T-cell (primary cell): ENCODE measurements at regions not wholly inside any gene's neighbourhood (a gene's known extent, or its start where the extent isn't known, plus 50 kb on each side); places are given as distances from the start of the nearest gene placed in this dataset.

Experiments used
- ATAC-seq, 4 experiments: fragments of 200-7000 bp in 3 of 4; fragments of 150-1000 bp in 1 of 4; cut with Tn5 transposase; replicated peaks in 1 of 4; 1 replicate in 3 of 4; 2 replicates in 1 of 4; pipeline ENCODE4 v1.10.0; 2021; ENCODE audit warnings: moderate library complexity in 3 of 4, mild to moderate bottlenecking in 2 of 4, moderate number of reproducible peaks in 1 of 4
- CTCF ChIA-PET, 2 donors: fragments of 300-600 bp; sonication (Branson Sonifier 250); formaldehyde crosslinking; loops; one replicate each; lab custom pipeline; 2022; ENCODE audit warnings: antibody characterized with exemption in 2 of 2; lab: Charles Lee
- POLR2A ChIA-PET, 2 donors: fragments of 300-600 bp; sonication (Branson Sonifier 250); formaldehyde crosslinking; loops; one replicate each; lab custom pipeline; 2022; ENCODE audit warnings: antibody characterized with exemption in 2 of 2; lab: Charles Lee
- DNase-seq, 35 experiments: peaks; one replicate each; pipeline versions ENCODE4 v3.0.0 to v3.0.0-alpha.2; 2013 to 2023
- H3K27ac ChIP-seq: one replicate; pipeline ENCODE4 v1.5.1; 2013; ENCODE audit warnings: low read length
- H3K27me3 ChIP-seq, 2 experiments: replicated peaks in 1 of 2; 1 replicate in 1 of 2; 2 replicates in 1 of 2; pipeline versions ENCODE4 v1.6.1 to v1.7.0; 2013; ENCODE audit warnings: low read length in 1 of 2, mixed read lengths in 1 of 2; ENCODE audit not compliant: control insufficient read depth in 2 of 2, insufficient read depth in 2 of 2; ENCODE audit errors: extremely low read depth in 1 of 2
- H3K36me3 ChIP-seq, 2 donors: 1 replicate in 1 of 2; 2 replicates in 1 of 2; pipeline versions ENCODE4 v1.6.1 to v1.7.0; 2013; ENCODE audit warnings: low read length in 1 of 2; ENCODE audit not compliant: control insufficient read depth in 2 of 2, insufficient read depth in 1 of 2; ENCODE audit errors: extremely low read depth in 1 of 2
- H3K4me1 ChIP-seq, 2 experiments: 1 replicate in 1 of 2; 2 replicates in 1 of 2; pipeline versions ENCODE4 v1.6.1 to v1.7.0; 2013; ENCODE audit warnings: low read length in 2 of 2, mixed read lengths in 1 of 2; ENCODE audit not compliant: insufficient read depth in 2 of 2, control insufficient read depth in 1 of 2; ENCODE audit errors: extremely low read depth in 1 of 2
- H3K4me3 ChIP-seq, 2 donors: 1 replicate in 1 of 2; 2 replicates in 1 of 2; pipeline versions ENCODE4 v1.5.1 to v1.7.0; 2013; ENCODE audit warnings: mild to moderate bottlenecking in 2 of 2, low read length in 1 of 2, moderate library complexity in 1 of 2; ENCODE audit not compliant: control insufficient read depth in 1 of 2; ENCODE audit errors: extremely low read depth in 1 of 2
- H3K9me3 ChIP-seq: 2 replicates; pipeline ENCODE4 v1.7.0; 2013
- H3K27ac Mint-ChIP-seq, 2 donors: one replicate each; pipeline ENCODE4 v1.8.0; 2020 to 2021; ENCODE audit warnings: mild to moderate bottlenecking in 2 of 2, mixed read lengths in 2 of 2
- H3K27me3 Mint-ChIP-seq, 2 donors: one replicate each; pipeline ENCODE4 v1.8.0; 2021 to 2022; ENCODE audit warnings: mixed read lengths in 2 of 2
- H3K36me3 Mint-ChIP-seq: one replicate; pipeline ENCODE4 v1.8.0; 2021; ENCODE audit warnings: mixed read lengths
- H3K4me1 Mint-ChIP-seq, 3 donors: one replicate each; pipeline ENCODE4 v1.8.0; 2020 to 2022; ENCODE audit warnings: mixed read lengths in 3 of 3, mild to moderate bottlenecking in 1 of 3
- H3K4me3 Mint-ChIP-seq, 3 donors: one replicate each; pipeline ENCODE4 v1.8.0; 2020 to 2022; ENCODE audit warnings: mild to moderate bottlenecking in 3 of 3, mixed read lengths in 3 of 3, moderate library complexity in 3 of 3
- H3K9me3 Mint-ChIP-seq, 3 donors: one replicate each; pipeline ENCODE4 v1.8.0; 2020 to 2022; ENCODE audit warnings: mixed read lengths in 3 of 3
- WGBS: methylation state at CpG from one replicate; pipeline ENCODE4 v1.1.5; 2013; ENCODE audit warnings: missing lambda C conversion rate; ENCODE audit not compliant: insufficient coverage; 5-methylcytosine and 5-hydroxymethylcytosine counted together

DNA sequence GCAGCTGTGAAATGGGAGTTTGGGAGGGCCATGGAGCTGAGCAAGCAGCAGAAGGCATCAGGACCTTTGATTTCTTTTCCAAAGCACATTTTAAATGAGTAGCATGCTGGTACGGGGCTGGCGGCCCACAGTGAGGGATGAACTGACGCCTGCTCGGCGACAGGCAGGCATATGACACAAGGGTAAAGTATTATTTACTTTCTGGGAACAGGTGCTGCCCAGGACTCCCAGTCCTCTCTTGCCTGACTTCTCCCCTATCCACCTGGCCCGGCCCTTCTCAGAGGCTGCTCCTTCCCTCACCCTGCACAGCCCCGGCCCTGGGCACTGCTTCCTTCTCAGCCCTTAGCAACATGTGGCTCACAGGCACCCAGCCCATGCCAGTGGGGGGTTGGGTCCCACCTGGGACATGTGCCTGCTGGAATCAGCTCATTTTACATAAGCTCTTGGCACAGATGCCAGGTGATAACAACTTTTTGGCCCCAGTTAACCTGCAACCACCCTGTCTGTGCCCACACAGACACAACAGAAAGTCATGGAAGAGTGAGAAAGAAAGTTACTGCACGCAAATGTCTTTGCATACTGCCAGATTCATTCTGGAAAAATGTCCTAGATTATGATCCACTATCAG is 112.3 kb upstream of the GADD45A start:
- Histone ChIP-seq H3K27me3 (peaks cover 0 to 6% of the 10 kb centered on the region in 2 experiments), H3K4me3 (no peak overlapping the region), H3K4me1 (no peaks in the 10 kb centered on the region), H3K9me3 (no peaks in the 10 kb centered on the region), H3K27ac (no peak overlapping the region), H3K36me3 (no peaks in the 10 kb centered on the region)
- Mint-ChIP-seq H3K27ac (no peak overlapping the region), H3K9me3 (no peaks in the 10 kb centered on the region), H3K36me3 (no peaks in the 10 kb centered on the region), H3K27me3 (no peaks in the 10 kb centered on the region), H3K4me1 (no peaks in the 10 kb centered on the region), H3K4me3 (no peak overlapping the region)
- ChIA-PET POLR2A (no interaction called here), CTCF (no interaction called here)
- DNase-seq: no peak
- WGBS: no CpG with 5 or more reads among the region's 8 CpGs
- no peak for ATAC-seq

DNA sequence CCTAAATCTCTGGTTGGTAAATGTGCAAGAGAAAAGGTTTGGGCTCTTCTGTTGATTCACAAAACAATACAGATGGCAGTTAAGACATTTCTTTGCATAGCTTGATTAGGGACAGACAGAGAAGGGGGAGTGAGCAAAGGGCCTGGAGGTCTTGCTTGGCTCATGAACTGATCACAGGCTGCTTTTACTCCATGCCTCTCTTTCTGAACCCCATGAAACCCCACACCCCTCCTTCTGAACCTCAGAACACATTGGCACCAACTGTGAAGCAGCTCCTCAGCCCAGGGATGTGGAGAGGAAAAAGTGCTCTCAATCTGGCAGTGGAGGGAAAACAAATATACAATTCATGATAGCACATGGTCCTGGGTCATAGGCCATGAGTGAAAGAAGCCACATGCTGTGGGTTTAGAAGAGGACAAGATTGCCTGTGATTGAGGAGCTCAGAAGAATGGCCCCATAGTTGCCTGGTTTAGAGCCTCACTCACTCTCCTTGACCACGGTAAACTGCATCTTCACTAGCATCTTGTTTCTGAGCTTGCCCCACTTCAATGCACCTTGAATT is 111.6 kb upstream of the GADD45A start:
- no peaks in the 10 kb centered on the region for H3K27me3 Mint-ChIP-seq
- H3K9me3 Mint-ChIP-seq: no peaks in the 10 kb centered on the region
- CTCF ChIA-PET: interaction anchor here in 1 of 2 donors (0.7 kb wide), 1 partner anchor 7 kb away, joined by 3 read pairs; no protein-coding TSS in a partner anchor
- no peaks in the 10 kb centered on the region for H3K36me3 Mint-ChIP-seq
- Histone ChIP-seq H3K9me3 (no peaks in the 10 kb centered on the region), H3K4me1 (no peaks in the 10 kb centered on the region), H3K4me3 (no peak overlapping the region), H3K27me3 (peaks cover 0 to 6% of the 10 kb centered on the region in 2 experiments), H3K27ac (no peak overlapping the region), H3K36me3 (no peaks in the 10 kb centered on the region)
- no peak overlapping the region for H3K27ac Mint-ChIP-seq
- WGBS: 100% methylated on average over 1 of the region's 1 CpG
- ATAC-seq: no peak
- DNase-seq: no peak
- POLR2A ChIA-PET: interaction anchor here in 1 of 2 donors (0.6 kb wide), 1 partner anchor 175 kb away, joined by 3 read pairs; no protein-coding TSS in a partner anchor
- no peak overlapping the region for H3K4me3 Mint-ChIP-seq
- no peaks in the 10 kb centered on the region for H3K4me1 Mint-ChIP-seq

DNA sequence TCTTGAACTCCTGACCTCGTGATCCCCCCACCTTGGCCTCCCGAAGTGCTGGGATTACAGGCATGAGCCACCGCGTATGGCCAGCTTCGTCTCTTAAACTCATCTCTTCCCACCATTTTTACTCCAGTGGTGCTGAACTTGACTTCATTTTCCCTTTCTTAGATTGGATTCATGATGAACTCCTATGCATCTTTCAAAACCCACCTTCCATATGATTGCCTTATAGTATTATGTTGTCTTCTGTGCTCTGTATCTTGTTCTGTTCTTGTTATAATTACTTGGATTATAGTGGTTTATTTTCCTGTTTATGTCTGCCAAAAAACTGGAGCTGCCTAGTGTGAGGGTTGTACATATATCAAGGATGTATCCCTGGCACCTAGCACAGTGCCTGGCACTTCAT is 110.8 kb upstream of the GADD45A start:
- peaks cover 0 to 2% of the 10 kb centered on the region in 2 experiments for H3K27me3 ChIP-seq
- 75% methylated on average over 2 of the region's 5 CpGs for WGBS
- H3K36me3 ChIP-seq: no peaks in the 10 kb centered on the region
- no peak overlapping the region for H3K4me3 ChIP-seq
- no peaks in the 10 kb centered on the region for H3K36me3 Mint-ChIP-seq
- DNase-seq (no peak), ATAC-seq (no peak)
- H3K4me3 Mint-ChIP-seq: no peak overlapping the region
- H3K27ac ChIP-seq: no peak overlapping the region
- no peaks in the 10 kb centered on the region for H3K9me3 ChIP-seq
- H3K9me3 Mint-ChIP-seq: no peaks in the 10 kb centered on the region
- POLR2A ChIA-PET: interaction anchor here in 1 of 2 donors (0.7 kb wide), 1 partner anchor 31 kb away, joined by 7 read pairs; no protein-coding TSS in a partner anchor
- no peak overlapping the region for H3K27ac Mint-ChIP-seq
- CTCF ChIA-PET: interaction anchor here (0.6 to 0.7 kb wide), 3 partner anchors 177 to 193 kb away, joined by 3 to 5 read pairs (median 4); no protein-coding TSS in a partner anchor
- no peaks in the 10 kb centered on the region for H3K4me1 ChIP-seq
- H3K27me3 Mint-ChIP-seq: no peaks in the 10 kb centered on the region
- no peaks in the 10 kb centered on the region for H3K4me1 Mint-ChIP-seq

DNA sequence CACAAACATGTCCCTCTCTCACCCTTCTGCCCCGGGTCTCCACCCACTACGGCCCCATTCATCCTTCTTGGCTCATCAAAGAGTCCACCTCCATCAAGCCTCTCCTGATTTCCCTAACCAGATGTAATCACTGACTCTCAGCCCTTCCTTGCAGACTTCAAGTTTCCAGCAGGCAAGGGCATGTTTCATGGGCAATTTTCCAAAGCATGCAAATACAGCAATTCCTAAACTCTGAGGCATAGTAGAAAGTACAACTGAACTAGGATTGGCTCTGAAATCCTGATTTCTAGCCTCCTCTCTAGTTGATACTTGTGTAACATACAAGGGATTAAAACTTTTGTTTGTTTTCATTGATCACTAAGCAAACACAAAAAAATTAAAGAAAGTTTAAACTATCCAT is 109.1 kb upstream of the GADD45A start:
- H3K36me3 Mint-ChIP-seq: no peaks in the 10 kb centered on the region
- H3K27me3 ChIP-seq: no peaks in the 10 kb centered on the region
- no peaks in the 10 kb centered on the region for H3K36me3 ChIP-seq
- DNase-seq (no peak), ATAC-seq (no peak)
- H3K27ac ChIP-seq: no peak overlapping the region
- whole genome bisulfite sequencing: 79% methylated on average over 2 of the region's 2 CpGs
- no peak overlapping the region for H3K4me3 ChIP-seq
- H3K27ac Mint-ChIP-seq: no peak overlapping the region
- no peak overlapping the region for H3K4me3 Mint-ChIP-seq
- POLR2A ChIA-PET: no interaction called here
- CTCF ChIA-PET: no interaction called here
- no peaks in the 10 kb centered on the region for H3K9me3 Mint-ChIP-seq
- no peaks in the 10 kb centered on the region for H3K9me3 ChIP-seq
- H3K27me3 Mint-ChIP-seq: no peaks in the 10 kb centered on the region
- no peaks in the 10 kb centered on the region for H3K4me1 Mint-ChIP-seq
- no peaks in the 10 kb centered on the region for H3K4me1 ChIP-seq

DNA sequence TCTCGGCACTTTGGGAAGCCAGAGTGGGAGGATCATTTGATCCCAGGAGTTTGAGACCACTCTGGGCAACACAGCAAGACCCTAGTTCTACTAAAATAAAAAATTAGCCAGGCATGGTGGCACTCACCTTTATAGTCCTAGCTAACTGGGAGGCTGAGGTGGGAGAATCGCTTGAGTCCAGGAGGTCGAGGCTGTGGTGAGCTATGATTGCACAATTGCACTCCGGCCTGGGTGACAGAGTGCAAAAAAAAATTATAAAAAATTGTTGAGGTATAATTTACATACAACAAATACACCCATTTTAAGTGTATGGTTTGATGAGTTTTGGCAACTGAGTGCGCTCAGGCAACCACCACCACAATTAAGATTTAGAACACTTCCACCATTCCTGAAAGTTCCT is 108.5 kb upstream of the GADD45A start:
- no peaks in the 10 kb centered on the region for H3K9me3 ChIP-seq
- no peaks in the 10 kb centered on the region for H3K4me1 Mint-ChIP-seq
- H3K4me3 ChIP-seq: no peak overlapping the region
- H3K4me3 Mint-ChIP-seq: no peak overlapping the region
- no peaks in the 10 kb centered on the region for H3K4me1 ChIP-seq
- H3K27me3 Mint-ChIP-seq: no peaks in the 10 kb centered on the region
- no peaks in the 10 kb centered on the region for H3K36me3 ChIP-seq
- no peaks in the 10 kb centered on the region for H3K36me3 Mint-ChIP-seq
- H3K27ac Mint-ChIP-seq: no peak overlapping the region
- no peaks in the 10 kb centered on the region for H3K27me3 ChIP-seq
- DNase-seq (no peak), ATAC-seq (no peak)
- ChIA-PET CTCF (no interaction called here), POLR2A (no interaction called here)
- no peak overlapping the region for H3K27ac ChIP-seq
- H3K9me3 Mint-ChIP-seq: no peaks in the 10 kb centered on the region
- WGBS: no CpG with 5 or more reads among the region's 5 CpGs

DNA sequence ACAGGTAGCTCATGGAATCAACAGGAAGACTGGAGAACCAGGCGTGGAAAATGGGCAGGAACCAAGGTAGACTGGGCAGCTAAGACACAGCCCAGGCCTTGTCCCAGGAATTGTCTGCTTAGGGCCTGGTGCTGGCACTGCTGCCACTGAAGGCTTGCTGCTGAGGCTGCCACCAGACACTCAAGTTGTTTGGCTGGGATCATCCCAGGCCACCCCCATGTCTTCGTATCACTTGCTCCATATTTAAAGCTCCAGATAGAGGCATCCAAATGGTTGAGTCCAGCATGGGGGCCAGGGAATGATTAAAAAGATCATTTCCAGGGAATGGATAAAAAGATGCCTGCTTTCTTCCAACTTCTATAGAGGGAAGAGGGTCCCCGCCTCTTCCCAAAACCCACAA is 107.4 kb upstream of the GADD45A start:
- POLR2A ChIA-PET: no interaction called here
- WGBS: 63% methylated on average over 1 of the region's 3 CpGs

More for the DNA sequence above, 107.4 kb upstream of the GADD45A start:
- peaks cover 0 to 3% of the 10 kb centered on the region in 2 experiments for H3K27me3 ChIP-seq
- no peaks in the 10 kb centered on the region for H3K9me3 ChIP-seq
- Mint-ChIP-seq H3K27ac (no peak overlapping the region), H3K27me3 (no peaks in the 10 kb centered on the region), H3K36me3 (no peaks in the 10 kb centered on the region), H3K9me3 (no peaks in the 10 kb centered on the region), H3K4me3 (no peak overlapping the region), H3K4me1 (no peaks in the 10 kb centered on the region)
- H3K4me3 ChIP-seq: no peak overlapping the region
- CTCF ChIA-PET: interaction anchor here in 1 of 2 donors (1.2 kb wide), 1 partner anchor 183 kb away, joined by 3 read pairs; no protein-coding TSS in a partner anchor
- no peak for ATAC-seq
- H3K36me3 ChIP-seq: no peaks in the 10 kb centered on the region
- no peak overlapping the region for H3K27ac ChIP-seq
- DNase-seq: no peak
- H3K4me1 ChIP-seq: no peaks in the 10 kb centered on the region
